Hepatocyte (in vitro differentiated cells): ENCODE measurements at regions not wholly inside any gene's neighbourhood (a gene's known extent, or its start where the extent isn't known, plus 50 kb on each side); places are given as distances from the start of the nearest gene placed in this dataset.
A peak's percentile ranks its signal among the peaks of the same experiment; 100 is the strongest.

Experiments used
- DNase-seq: peaks from one replicate; pipeline ENCODE4 v3.0.0-alpha.2; 2016; ENCODE audit warnings: low spot score
- H2AFZ ChIP-seq: fragments of 200-600 bp; sonication (generic); 2 replicates; pipeline ENCODE4 v1.6.0; 2016; ENCODE audit warnings: antibody characterized with exemption, mild to moderate bottlenecking
- H3K27ac ChIP-seq: fragments of 200-600 bp; sonication (generic); 2 replicates; pipeline ENCODE4 v1.5.1; 2016; ENCODE audit warnings: mild to moderate bottlenecking
- H3K27me3 ChIP-seq: fragments of 200-600 bp; sonication (generic); 2 replicates; pipeline ENCODE4 v1.6.1; 2016
- H3K36me3 ChIP-seq: fragments of 200-600 bp; sonication (generic); replicated peaks from 2 replicates; pipeline ENCODE4 v1.5.1; 2016; ENCODE audit warnings: low read depth; ENCODE audit not compliant: insufficient read depth
- H3K4me1 ChIP-seq: fragments of 200-600 bp; sonication (generic); 2 replicates; pipeline ENCODE4 v1.5.1; 2016; ENCODE audit warnings: mild to moderate bottlenecking, moderate library complexity; ENCODE audit not compliant: insufficient read depth
- H3K4me2 ChIP-seq: fragments of 200-600 bp; sonication (generic); 2 replicates; pipeline ENCODE4 v1.6.0; 2016
- H3K4me3 ChIP-seq: fragments of 200-600 bp; sonication (generic); 2 replicates; pipeline ENCODE4 v1.5.1; 2016; ENCODE audit warnings: mild to moderate bottlenecking
- H3K79me2 ChIP-seq: fragments of 200-600 bp; sonication (generic); 2 replicates; pipeline ENCODE4 v1.6.0; 2017; ENCODE audit warnings: mild to moderate bottlenecking
- H3K9me2 ChIP-seq: fragments of 200-600 bp; sonication (generic); replicated peaks from 2 replicates; pipeline ENCODE4 v1.6.0; 2017; ENCODE audit warnings: mild to moderate bottlenecking; ENCODE audit not compliant: insufficient read depth
- H3K9me3 ChIP-seq: fragments of 200-600 bp; sonication (generic); 2 replicates; pipeline ENCODE4 v1.5.1; 2016; ENCODE audit warnings: low read depth, mild to moderate bottlenecking
- H4K20me1 ChIP-seq: fragments of 200-600 bp; sonication (generic); 2 replicates; pipeline ENCODE4 v1.6.0; 2016; ENCODE audit warnings: mild to moderate bottlenecking; ENCODE audit not compliant: insufficient read depth, poor library complexity, severe bottlenecking
- EZH2 ChIP-seq: fragments of 200-600 bp; sonication (generic); IDR thresholded peaks from 2 replicates; pipeline ENCODE4 v1.6.1; 2016; ENCODE audit warnings: antibody characterized with exemption, mild to moderate bottlenecking, borderline replicate concordance
- EZH2phosphoT487 ChIP-seq: fragments of 200-600 bp; sonication (generic); IDR thresholded peaks from one replicate; pipeline ENCODE4 v1.6.1; 2018; ENCODE audit warnings: antibody characterized with exemption, mild to moderate bottlenecking, low read depth, moderate library complexity; ENCODE audit not compliant: unreplicated experiment, severe bottlenecking
- WGBS: methylation state at CpG from one replicate; pipeline ENCODE4 v1.1.6; 2016; ENCODE audit warnings: low lambda C conversion rate; ENCODE audit errors: missing lambda C conversion rate; 5-methylcytosine and 5-hydroxymethylcytosine counted together
- TF ChIP-seq, protein P1 (sequence below): fragments of 200-600 bp; sonication (generic); IDR thresholded peaks from 2 replicates; pipeline ENCODE4 v1.5.1; 2016; ENCODE audit warnings: antibody characterized with exemption, mild to moderate bottlenecking; ENCODE audit not compliant: poor library complexity

DNA sequence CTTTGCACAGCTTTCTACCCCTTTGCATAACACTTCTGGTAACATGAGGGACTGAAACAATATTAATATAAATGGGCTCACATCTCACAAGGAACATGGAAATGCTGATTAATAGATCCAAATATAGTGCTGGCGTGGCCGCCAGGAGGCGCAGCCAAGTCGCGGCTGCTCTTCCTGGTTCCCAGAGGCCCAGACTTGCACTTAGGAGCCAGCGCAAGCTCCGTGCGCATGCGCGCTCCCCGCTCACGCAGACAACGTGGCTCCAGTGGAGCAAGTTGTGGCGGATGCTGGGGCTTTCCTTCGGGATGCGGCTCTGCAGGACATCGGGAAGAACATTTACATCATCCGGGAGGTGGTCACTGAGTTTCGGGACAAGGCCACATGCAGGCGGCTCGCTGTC, 318.3 kb upstream of the SLC7A11 start:
- Histone ChIP-seq H3K4me2 (no peak overlapping the region), H3K4me3 (no peak overlapping the region), H3K27me3 (no peaks in the 10 kb centered on the region), H3K4me1 (no peaks in the 10 kb centered on the region), H2AFZ (no peak overlapping the region), H3K36me3 (no peaks in the 10 kb centered on the region), H3K27ac (no peak overlapping the region), H3K9me3 (no peaks in the 10 kb centered on the region), H4K20me1 (no peaks in the 10 kb centered on the region), H3K79me2 (no peaks in the 10 kb centered on the region), H3K9me2 (no peaks in the 10 kb centered on the region)
- TF ChIP-seq EZH2phosphoT487 (no peak), EZH2 (no peak)
- TF ChIP-seq, protein P1, sequence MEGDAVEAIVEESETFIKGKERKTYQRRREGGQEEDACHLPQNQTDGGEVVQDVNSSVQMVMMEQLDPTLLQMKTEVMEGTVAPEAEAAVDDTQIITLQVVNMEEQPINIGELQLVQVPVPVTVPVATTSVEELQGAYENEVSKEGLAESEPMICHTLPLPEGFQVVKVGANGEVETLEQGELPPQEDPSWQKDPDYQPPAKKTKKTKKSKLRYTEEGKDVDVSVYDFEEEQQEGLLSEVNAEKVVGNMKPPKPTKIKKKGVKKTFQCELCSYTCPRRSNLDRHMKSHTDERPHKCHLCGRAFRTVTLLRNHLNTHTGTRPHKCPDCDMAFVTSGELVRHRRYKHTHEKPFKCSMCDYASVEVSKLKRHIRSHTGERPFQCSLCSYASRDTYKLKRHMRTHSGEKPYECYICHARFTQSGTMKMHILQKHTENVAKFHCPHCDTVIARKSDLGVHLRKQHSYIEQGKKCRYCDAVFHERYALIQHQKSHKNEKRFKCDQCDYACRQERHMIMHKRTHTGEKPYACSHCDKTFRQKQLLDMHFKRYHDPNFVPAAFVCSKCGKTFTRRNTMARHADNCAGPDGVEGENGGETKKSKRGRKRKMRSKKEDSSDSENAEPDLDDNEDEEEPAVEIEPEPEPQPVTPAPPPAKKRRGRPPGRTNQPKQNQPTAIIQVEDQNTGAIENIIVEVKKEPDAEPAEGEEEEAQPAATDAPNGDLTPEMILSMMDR: no peak
- 94% methylated on average over 21 of the region's 21 CpGs for WGBS
- DNase-seq: no peak

GRCh38 chr4:138558886-138559285, 316.7 kb upstream of the SLC7A11 start:
- 83% methylated on average over 1 of the region's 1 CpG for WGBS
- Histone ChIP-seq H4K20me1 (no peaks in the 10 kb centered on the region), H3K27me3 (no peaks in the 10 kb centered on the region), H3K27ac (no peak overlapping the region), H3K4me1 (no peaks in the 10 kb centered on the region), H3K79me2 (no peaks in the 10 kb centered on the region), H2AFZ (no peak overlapping the region), H3K4me3 (no peak overlapping the region), H3K4me2 (no peak overlapping the region), H3K9me2 (no peaks in the 10 kb centered on the region), H3K36me3 (no peaks in the 10 kb centered on the region), H3K9me3 (no peaks in the 10 kb centered on the region)
- DNase-seq: no peak
- TF ChIP-seq EZH2 (no peak), EZH2phosphoT487 (no peak)
- TF ChIP-seq, protein P1: no peak

- DNase-seq: peak; percentile 13
- no peaks in the 10 kb centered on the region for H3K4me1 ChIP-seq
- H3K9me3 ChIP-seq: no peaks in the 10 kb centered on the region
- TF ChIP-seq EZH2phosphoT487: no peak
- TF ChIP-seq EZH2: no peak
- TF ChIP-seq, protein P1: peak; percentile 26
- no peaks in the 10 kb centered on the region for H3K36me3 ChIP-seq
- WGBS: 97% methylated on average over 1 of the region's 1 CpG
- no peaks in the 10 kb centered on the region for H4K20me1 ChIP-seq
- no peaks in the 10 kb centered on the region for H3K27me3 ChIP-seq
- no peak overlapping the region for H3K4me3 ChIP-seq
- H3K4me2 ChIP-seq: no peak overlapping the region
- H3K79me2 ChIP-seq: no peaks in the 10 kb centered on the region
- H3K9me2 ChIP-seq: no peaks in the 10 kb centered on the region
- no peak overlapping the region for H3K27ac ChIP-seq
- no peak overlapping the region for H2AFZ ChIP-seq
These were observed 313.4 kb upstream of the SLC7A11 start for GRCh38 chr4:138555584-138555983.

DNA sequence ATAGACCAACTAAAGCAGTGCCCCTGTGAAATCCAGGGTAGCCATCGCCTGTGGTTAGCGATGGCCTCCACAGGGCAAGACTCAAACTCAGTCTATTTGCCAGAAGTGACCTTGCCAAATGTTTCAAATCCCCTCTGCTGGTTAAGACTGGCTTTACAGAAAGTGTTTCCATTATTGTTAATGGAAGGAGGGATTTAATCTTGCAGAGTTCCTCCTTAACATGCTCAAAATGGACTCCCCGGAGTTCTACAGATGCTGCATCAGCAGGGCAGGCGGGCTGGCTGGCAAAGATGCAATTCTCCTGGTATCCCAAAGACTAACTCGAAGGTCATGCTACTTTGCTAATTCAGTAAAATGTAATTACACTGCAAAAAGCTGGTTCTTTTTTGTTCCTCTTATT, 313.0 kb upstream of the SLC7A11 start:
- Histone ChIP-seq H3K36me3 (no peaks in the 10 kb centered on the region), H3K27ac (no peak overlapping the region), H3K27me3 (no peaks in the 10 kb centered on the region), H3K4me2 (no peak overlapping the region), H3K4me1 (no peaks in the 10 kb centered on the region), H3K9me3 (no peaks in the 10 kb centered on the region), H3K9me2 (no peaks in the 10 kb centered on the region), H2AFZ (no peak overlapping the region), H4K20me1 (no peaks in the 10 kb centered on the region), H3K79me2 (no peaks in the 10 kb centered on the region), H3K4me3 (no peak overlapping the region)
- TF ChIP-seq, protein P1: no peak
- no peak for TF ChIP-seq EZH2
- no peak for TF ChIP-seq EZH2phosphoT487
- 95% methylated on average over 5 of the region's 5 CpGs for WGBS
- no peak for DNase-seq
